Fibroblast of lung (primary cell): ENCODE measurements at regions not wholly inside any gene's neighbourhood (a gene's known extent, or its start where the extent isn't known, plus 50 kb on each side); places are given as distances from the start of the nearest gene placed in this dataset.

ENCODE experiments used
- DNase-seq, 2 donors: peaks; one replicate each; pipeline versions ENCODE4 v3.0.0 to v3.0.0-alpha.2; 2010; ENCODE audit warnings: low read depth in 2 of 2
- H2AFZ ChIP-seq: 2 replicates; pipeline ENCODE4 v1.5.1; 2012; ENCODE audit warnings: low read length, control low read depth, inconsistent platforms
- H3K27ac ChIP-seq: 2 replicates; pipeline ENCODE4 v1.5.1; 2011; ENCODE audit warnings: low read length, control low read depth; ENCODE audit not compliant: insufficient read depth
- H3K27me3 ChIP-seq: 2 replicates; pipeline ENCODE4 v1.5.1; 2011; ENCODE audit warnings: mild to moderate bottlenecking, low read length; ENCODE audit not compliant: control insufficient read depth, insufficient read depth
- H3K36me3 ChIP-seq: 2 replicates; pipeline ENCODE4 v1.5.1; 2011; ENCODE audit warnings: low read length; ENCODE audit not compliant: control insufficient read depth, insufficient read depth
- H3K4me1 ChIP-seq: 2 replicates; pipeline ENCODE4 v1.5.1; 2011; ENCODE audit warnings: low read length; ENCODE audit not compliant: control insufficient read depth, insufficient read depth; ENCODE audit errors: extremely low read depth
- H3K4me2 ChIP-seq: 2 replicates; pipeline ENCODE4 v1.5.1; 2011; ENCODE audit warnings: low read length, control low read depth; ENCODE audit not compliant: insufficient read depth; ENCODE audit errors: extremely low read depth
- H3K4me3 ChIP-seq, 4 experiments: fragments of 200-600 bp in 1 of 4; sonication (generic) in 1 of 4; replicated peaks in 1 of 4; 2 replicates each; pipeline ENCODE4 v1.5.1; 2011 to 2016; ENCODE audit warnings: low read length in 4 of 4, low read depth in 3 of 4, mild to moderate bottlenecking in 3 of 4, control low read depth in 2 of 4, inconsistent platforms in 1 of 4, mixed read lengths in 1 of 4; ENCODE audit not compliant: insufficient read depth in 1 of 4; ENCODE audit errors: control extremely low read depth in 1 of 4
- H3K79me2 ChIP-seq: 2 replicates; pipeline ENCODE4 v1.5.1; 2012; ENCODE audit warnings: mild to moderate bottlenecking, low read length, inconsistent platforms; ENCODE audit not compliant: control insufficient read depth, insufficient read depth
- H3K9ac ChIP-seq: 2 replicates; pipeline ENCODE4 v1.5.1; 2011; ENCODE audit warnings: mild to moderate bottlenecking, low read length, control low read depth; ENCODE audit not compliant: insufficient read depth
- H3K9me3 ChIP-seq: 2 replicates; pipeline ENCODE4 v1.5.1; 2012; ENCODE audit warnings: low read depth, low read length; ENCODE audit not compliant: control insufficient read depth, insufficient read depth
- H4K20me1 ChIP-seq: 2 replicates; pipeline ENCODE4 v1.5.1; 2011; ENCODE audit warnings: low read length; ENCODE audit not compliant: control insufficient read depth, insufficient read depth; ENCODE audit errors: extremely low read depth
- CTCF ChIP-seq, 2 donors: IDR thresholded peaks in 1 of 2; conservative IDR thresholded peaks in 1 of 2; 1 replicate in 1 of 2; 2 replicates in 1 of 2; pipeline ENCODE4 v1.5.1; 2011 to 2012; ENCODE audit warnings: low read length in 2 of 2, control low read depth in 1 of 2, inconsistent platforms in 1 of 2, low read depth in 1 of 2, mild to moderate bottlenecking in 1 of 2
- EZH2 ChIP-seq: IDR thresholded peaks from 2 replicates; pipeline ENCODE4 v1.5.1; 2012; ENCODE audit warnings: low read length, control low read depth, mild to moderate bottlenecking; ENCODE audit errors: missing control alignments

- H3K9me3 ChIP-seq = no peaks in the 10 kb centered on the region
Measured at GRCh38 chr4:111204797-111205196, 581.9 kb upstream of the PITX2 start.

DNA sequence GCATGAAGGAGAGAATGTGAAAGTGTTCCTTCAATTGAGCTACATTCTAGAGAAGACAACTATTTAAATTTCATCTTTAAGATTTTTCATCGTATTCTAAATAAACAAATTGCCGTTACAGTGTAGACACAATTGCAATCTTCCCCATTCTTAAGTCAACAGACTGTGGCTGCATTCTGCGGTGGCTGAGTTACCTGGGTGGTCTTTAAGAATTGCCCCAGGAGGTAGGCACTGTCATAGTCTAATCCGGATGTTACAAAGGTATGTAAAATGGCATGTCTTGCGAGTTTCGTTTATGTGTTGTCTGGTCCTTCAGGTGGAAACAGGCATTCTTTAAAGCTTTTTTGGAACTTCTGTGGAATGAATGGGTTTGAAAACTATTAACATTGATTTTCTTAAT is 586.1 kb upstream of the PITX2 start:
- no peak overlapping the region for H3K4me3 ChIP-seq
- H3K4me1 ChIP-seq = no peaks in the 10 kb centered on the region
- H3K36me3 ChIP-seq = no peaks in the 10 kb centered on the region
- no peaks in the 10 kb centered on the region for H3K79me2 ChIP-seq
- H3K9ac ChIP-seq = no peak overlapping the region
- no peak for TF ChIP-seq EZH2
- TF ChIP-seq CTCF (conservative IDR thresholded peaks at IDR 0.05 in 1 of 2, IDR thresholded peaks at IDR 0.05 in 1 of 2; ENCODE audit: low read depth in 1 of 2, low read length in 2 of 2) = no peak
- H3K4me2 ChIP-seq = no peak overlapping the region
- no peak overlapping the region for H3K27ac ChIP-seq
- no peaks in the 10 kb centered on the region for H3K27me3 ChIP-seq
- H2AFZ ChIP-seq = no peak overlapping the region
- H3K9me3 ChIP-seq = no peaks in the 10 kb centered on the region
- no peaks in the 10 kb centered on the region for H4K20me1 ChIP-seq
- no peak for DNase-seq

More at GRCh38 chr4:111204797-111205196, 581.9 kb upstream of the PITX2 start:
- DNase-seq = no peak
- Histone ChIP-seq H2AFZ (no peak overlapping the region), H3K27ac (no peak overlapping the region), H3K9ac (no peak overlapping the region), H3K4me2 (no peak overlapping the region), H4K20me1 (no peaks in the 10 kb centered on the region), H3K79me2 (no peaks in the 10 kb centered on the region), H3K4me1 (no peaks in the 10 kb centered on the region), H3K4me3 (no peak overlapping the region), H3K36me3 (no peaks in the 10 kb centered on the region), H3K27me3 (no peaks in the 10 kb centered on the region)
- TF ChIP-seq CTCF (conservative IDR thresholded peaks at IDR 0.05 in 1 of 2, IDR thresholded peaks at IDR 0.05 in 1 of 2; ENCODE audit: low read depth in 1 of 2, low read length in 2 of 2) (no peak), EZH2 (no peak)

GRCh38 chr4:111209706-111210105 is 586.8 kb upstream of the PITX2 start:
- no peak overlapping the region for H2AFZ ChIP-seq
- no peaks in the 10 kb centered on the region for H3K4me1 ChIP-seq
- no peak for DNase-seq
- H3K4me3 ChIP-seq = no peak overlapping the region
- no peaks in the 10 kb centered on the region for H3K79me2 ChIP-seq
- no peak overlapping the region for H3K9ac ChIP-seq
- H3K36me3 ChIP-seq = no peaks in the 10 kb centered on the region
- H3K27me3 ChIP-seq = no peaks in the 10 kb centered on the region
- no peak for TF ChIP-seq EZH2
- no peak for TF ChIP-seq CTCF (conservative IDR thresholded peaks at IDR 0.05 in 1 of 2, IDR thresholded peaks at IDR 0.05 in 1 of 2; ENCODE audit: low read depth in 1 of 2, low read length in 2 of 2)
- H4K20me1 ChIP-seq = no peaks in the 10 kb centered on the region
- H3K4me2 ChIP-seq = no peak overlapping the region
- H3K9me3 ChIP-seq = no peaks in the 10 kb centered on the region
- H3K27ac ChIP-seq = no peak overlapping the region
